CD8-positive, alpha-beta memory T cell (primary cell): ENCODE measurements at regions not wholly inside any gene's neighbourhood (a gene's known extent, or its start where the extent isn't known, plus 50 kb on each side); places are given as distances from the start of the nearest gene placed in this dataset.
A peak's percentile ranks its signal among the peaks of the same experiment; 100 is the strongest.

Source experiments
- CTCF ChIA-PET: fragments of 350-600 bp; sonication (Branson Sonifier 250); formaldehyde crosslinking; loops from one replicate; lab custom pipeline; 2021; ENCODE audit warnings: antibody characterized with exemption; lab: Charles Lee
- POLR2A ChIA-PET: fragments of 350-600 bp; sonication (Branson Sonifier 250); formaldehyde crosslinking; loops from one replicate; lab custom pipeline; 2021; ENCODE audit warnings: antibody characterized with exemption; lab: Charles Lee
- DNase-seq, 5 donors: peaks; one replicate each; pipeline versions ENCODE4 v3.0.0 to v3.0.0-alpha.2; 2020 to 2022; ENCODE audit warnings: mixed read lengths in 1 of 5
- H3K27ac ChIP-seq: one replicate; pipeline ENCODE4 v1.7.0; 2013; ENCODE audit warnings: low read depth, mild to moderate bottlenecking, low read length, moderate library complexity
- H3K27me3 ChIP-seq: 2 replicates; pipeline ENCODE4 v1.7.0; 2013; ENCODE audit warnings: low read length, mild to moderate bottlenecking; ENCODE audit not compliant: insufficient read depth, poor library complexity, severe bottlenecking
- H3K36me3 ChIP-seq: 2 replicates; pipeline ENCODE4 v1.7.0; 2013; ENCODE audit warnings: mild to moderate bottlenecking, low read length, moderate library complexity; ENCODE audit not compliant: insufficient read depth
- H3K4me1 ChIP-seq: 2 replicates; pipeline ENCODE4 v1.7.0; 2013; ENCODE audit warnings: mild to moderate bottlenecking, low read length, moderate library complexity; ENCODE audit not compliant: insufficient read depth
- H3K4me3 ChIP-seq: 2 replicates; pipeline ENCODE4 v1.7.0; 2013; ENCODE audit warnings: mild to moderate bottlenecking, low read length
- H3K9me3 ChIP-seq: 2 replicates; pipeline ENCODE4 v1.7.0; 2013; ENCODE audit warnings: mild to moderate bottlenecking, low read length
- H3K27ac Mint-ChIP-seq, 8 donors: one replicate each; pipeline ENCODE4 v1.8.0; 2020 to 2021; ENCODE audit warnings: mixed read lengths in 8 of 8, mild to moderate bottlenecking in 6 of 8, inconsistent platforms in 3 of 8, moderate library complexity in 3 of 8
- H3K27me3 Mint-ChIP-seq, 2 donors: one replicate each; pipeline ENCODE4 v1.8.0; 2020 to 2021; ENCODE audit warnings: mixed read lengths in 2 of 2, mild to moderate bottlenecking in 1 of 2, moderate library complexity in 1 of 2
- H3K36me3 Mint-ChIP-seq, 3 donors: one replicate each; pipeline ENCODE4 v1.8.0; 2020 to 2021; ENCODE audit warnings: mixed read lengths in 3 of 3, inconsistent platforms in 1 of 3, mild to moderate bottlenecking in 1 of 3
- H3K4me1 Mint-ChIP-seq, 3 donors: one replicate each; pipeline ENCODE4 v1.8.0; 2020 to 2021; ENCODE audit warnings: mixed read lengths in 3 of 3, inconsistent platforms in 1 of 3, mild to moderate bottlenecking in 1 of 3
- H3K4me3 Mint-ChIP-seq, 7 donors: one replicate each; pipeline ENCODE4 v1.8.0; 2020 to 2021; ENCODE audit warnings: mixed read lengths in 7 of 7, mild to moderate bottlenecking in 6 of 7, moderate library complexity in 4 of 7, inconsistent platforms in 2 of 7
- H3K9me3 Mint-ChIP-seq, 5 donors: one replicate each; pipeline ENCODE4 v1.8.0; 2020 to 2022; ENCODE audit warnings: mixed read lengths in 5 of 5, mild to moderate bottlenecking in 3 of 5, moderate library complexity in 2 of 5, inconsistent platforms in 1 of 5

DNA sequence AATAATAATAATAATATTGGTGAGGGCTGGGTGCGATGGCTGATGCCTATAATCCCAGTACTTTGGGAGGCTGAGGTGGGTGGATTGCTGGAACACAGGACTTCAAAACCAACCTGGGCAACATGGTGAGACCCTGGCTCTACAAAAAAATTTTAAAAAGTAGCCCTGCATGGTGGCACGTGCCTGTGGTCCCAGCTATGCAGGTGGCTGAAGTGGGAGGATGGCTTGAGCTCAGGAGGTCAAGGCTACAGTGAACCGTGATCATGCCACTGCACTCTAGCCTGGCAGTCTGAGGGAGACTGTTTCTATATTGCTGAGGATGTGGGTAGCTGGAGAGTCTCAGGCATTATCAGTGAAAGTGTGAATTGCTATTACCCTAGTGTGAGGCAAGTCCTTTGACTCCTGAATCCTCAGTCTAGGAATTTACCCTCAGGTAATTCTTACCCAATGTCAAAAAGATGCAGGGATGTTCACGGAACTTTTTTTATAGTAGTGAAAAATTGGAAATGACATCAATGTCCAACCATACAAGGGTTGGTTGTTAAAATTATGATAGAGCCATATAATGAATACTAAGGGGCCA lies 61.8 kb upstream of the RPL11 start:
- no peak overlapping the region for H3K4me3 ChIP-seq
- ChIA-PET POLR2A (interaction anchor here (0.7 to 1.0 kb wide), 2 partner anchors 9 to 316 kb away, joined by 3 read pairs; no protein-coding TSS in a partner anchor), CTCF (interaction anchor here (2.0 to 12.5 kb wide), 5 partner anchors 10 to 133 kb away, joined by 6 to 341 read pairs (median 120); partner anchors contain the start of gene ID3)
- Mint-ChIP-seq H3K4me3 (peak overlapping the region in 1 of 7 donors; percentile 32), H3K27ac (no peak overlapping the region), H3K27me3 (no peaks in the 10 kb centered on the region), H3K4me1 (peaks cover 23 to 40% (median 31%) of the 10 kb centered on the region in 3 donors), H3K36me3 (peaks cover 0 to 2% (median 0%) of the 10 kb centered on the region in 3 donors), H3K9me3 (peaks cover 0 to 1% (median 0%) of the 10 kb centered on the region in 5 donors)
- H3K27ac ChIP-seq: no peak overlapping the region
- no peaks in the 10 kb centered on the region for H3K9me3 ChIP-seq
- H3K27me3 ChIP-seq: no peaks in the 10 kb centered on the region
- peaks cover 24% of the 10 kb centered on the region for H3K4me1 ChIP-seq
- DNase-seq: no peak
- no peaks in the 10 kb centered on the region for H3K36me3 ChIP-seq

DNA sequence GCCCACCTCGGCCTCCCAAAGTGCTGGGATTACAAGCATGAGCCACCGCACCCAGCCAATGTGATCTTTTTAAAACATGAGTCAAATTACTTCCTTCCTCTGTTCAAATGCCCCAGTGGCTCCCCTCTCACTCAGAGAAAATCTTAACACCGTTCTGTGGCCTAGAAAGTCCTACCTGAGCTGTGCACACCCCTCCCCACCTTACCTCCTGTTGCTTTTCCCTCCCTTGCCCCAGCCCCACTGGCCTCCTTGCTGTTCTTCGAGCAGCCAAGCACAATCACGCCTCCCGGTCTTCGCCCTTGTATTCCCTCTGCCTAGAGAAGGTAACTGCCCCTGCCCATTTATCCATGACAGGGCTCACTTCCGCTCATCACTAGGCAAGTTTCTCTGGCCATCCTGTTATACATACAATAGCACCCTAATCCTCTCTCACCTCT lies 62.6 kb upstream of the RPL11 start:
- POLR2A ChIA-PET: interaction anchor here (1.0 kb wide), 1 partner anchor 8 kb away, joined by 3 read pairs; no protein-coding TSS in a partner anchor
- Mint-ChIP-seq H3K27ac (peak overlapping the region; percentile 1 to 85 (median 16)), H3K4me3 (peak overlapping the region in 5 of 7 donors; percentile 12 to 75 (median 49)), H3K4me1 (peaks cover 21 to 39% (median 30%) of the 10 kb centered on the region in 3 donors), H3K9me3 (peaks cover 0 to 1% (median 0%) of the 10 kb centered on the region in 5 donors), H3K36me3 (peaks cover 0 to 2% (median 0%) of the 10 kb centered on the region in 3 donors), H3K27me3 (no peaks in the 10 kb centered on the region)
- peaks cover 26% of the 10 kb centered on the region for H3K4me1 ChIP-seq
- no peaks in the 10 kb centered on the region for H3K36me3 ChIP-seq
- no peaks in the 10 kb centered on the region for H3K9me3 ChIP-seq
- DNase-seq: no peak
- H3K4me3 ChIP-seq: peak overlapping the region; percentile 15
- CTCF ChIA-PET: interaction anchor here (0.8 kb wide), 1 partner anchor 8 kb away, joined by 3 read pairs; no protein-coding TSS in a partner anchor
- H3K27ac ChIP-seq: no peak overlapping the region
- H3K27me3 ChIP-seq: no peaks in the 10 kb centered on the region

DNA sequence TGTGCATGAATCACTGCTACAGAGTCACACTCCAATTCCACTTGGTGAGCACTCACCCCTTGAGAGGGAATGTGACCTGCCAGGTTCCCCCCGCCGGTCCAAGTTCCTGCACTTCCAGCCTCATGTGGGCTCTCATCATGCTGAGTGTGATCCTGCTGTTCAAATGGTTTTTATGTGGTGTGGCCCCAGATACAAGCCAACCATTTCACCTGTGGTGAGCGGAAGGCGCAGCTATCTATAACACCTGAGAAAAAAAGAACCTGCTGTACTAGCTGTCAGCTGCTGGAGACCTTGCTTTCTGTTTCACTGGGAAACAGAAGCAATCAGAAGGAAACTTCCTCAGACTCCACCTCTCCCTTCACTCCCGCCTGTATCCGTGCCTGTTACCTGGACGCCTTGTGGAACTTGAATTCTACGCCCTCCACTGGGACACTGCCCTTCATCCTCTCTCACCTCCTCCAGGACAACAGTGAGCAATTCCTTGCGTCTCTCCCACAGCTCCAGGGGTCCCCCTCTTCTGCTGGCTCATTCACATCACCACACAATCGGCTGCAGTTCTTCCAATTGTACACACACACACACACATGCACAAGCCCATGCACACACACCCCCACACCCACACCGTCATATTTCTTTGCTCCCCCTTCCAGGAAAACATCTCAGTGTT lies 64.4 kb upstream of the RPL11 start:
- peak in 1 of 5 donors; percentile 68 for DNase-seq
- H3K4me3 ChIP-seq: peak overlapping the region; percentile 52
- ChIA-PET POLR2A (interaction anchor here (0.6 kb wide), 1 partner anchor 10 kb away, joined by 3 read pairs; no protein-coding TSS in a partner anchor), CTCF (interaction anchor here (0.8 to 2.0 kb wide), 8 partner anchors 8 to 130 kb away, joined by 3 to 8 read pairs (median 4); no protein-coding TSS in a partner anchor)
- no peaks in the 10 kb centered on the region for H3K9me3 ChIP-seq
- H3K4me1 ChIP-seq: peaks cover 39% of the 10 kb centered on the region
- Mint-ChIP-seq H3K27me3 (no peaks in the 10 kb centered on the region), H3K36me3 (peaks cover 0 to 2% (median 0%) of the 10 kb centered on the region in 3 donors), H3K4me1 (peaks cover 28 to 50% (median 41%) of the 10 kb centered on the region in 3 donors), H3K27ac (peak overlapping the region; percentile 65 to 95 (median 86)), H3K9me3 (peaks cover 0 to 1% (median 0%) of the 10 kb centered on the region in 5 donors), H3K4me3 (peak overlapping the region; percentile 75 to 94 (median 85))
- no peak overlapping the region for H3K27ac ChIP-seq
- no peaks in the 10 kb centered on the region for H3K27me3 ChIP-seq
- H3K36me3 ChIP-seq: no peaks in the 10 kb centered on the region

DNA sequence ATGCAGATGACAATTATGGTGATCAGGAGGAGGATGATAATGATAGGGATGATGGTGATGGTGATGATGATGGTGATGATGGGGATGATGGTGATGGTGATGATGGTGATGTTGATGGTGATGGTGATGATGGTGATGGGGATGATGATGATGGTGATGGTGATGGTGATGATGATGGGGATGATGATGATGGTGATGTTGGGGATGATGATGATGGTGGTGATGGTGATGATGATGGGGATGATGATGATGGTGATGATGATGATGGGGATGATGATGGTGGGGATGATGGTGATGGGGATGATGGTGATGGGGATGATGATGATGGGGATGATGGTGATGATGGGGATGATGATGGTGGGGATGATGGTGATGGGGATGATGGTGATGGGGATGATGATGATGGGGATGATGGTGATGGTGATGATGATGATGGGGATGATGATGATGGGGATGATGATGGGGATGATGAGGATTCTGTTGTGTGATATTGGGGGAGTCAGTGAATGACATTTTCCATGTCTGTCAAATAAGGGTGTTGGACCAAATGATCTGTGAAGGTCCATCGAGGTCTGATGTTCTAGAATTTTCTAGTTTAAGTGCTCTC lies 65.6 kb upstream of the RPL11 start:
- peaks cover 0 to 2% (median 0%) of the 10 kb centered on the region in 3 donors for H3K36me3 Mint-ChIP-seq
- no peaks in the 10 kb centered on the region for H3K27me3 ChIP-seq
- H3K36me3 ChIP-seq: no peaks in the 10 kb centered on the region
- POLR2A ChIA-PET: no interaction called here
- H3K4me3 ChIP-seq: no peak overlapping the region
- H3K27me3 Mint-ChIP-seq: no peaks in the 10 kb centered on the region
- peaks cover 37 to 60% (median 53%) of the 10 kb centered on the region in 3 donors for H3K4me1 Mint-ChIP-seq
- no peaks in the 10 kb centered on the region for H3K9me3 ChIP-seq
- CTCF ChIA-PET: interaction anchor here (0.7 to 1.9 kb wide), 5 partner anchors 9 to 71 kb away, joined by 3 to 8 read pairs (median 3); no protein-coding TSS in a partner anchor
- peaks cover 0 to 1% (median 0%) of the 10 kb centered on the region in 5 donors for H3K9me3 Mint-ChIP-seq
- H3K4me1 ChIP-seq: peaks cover 50% of the 10 kb centered on the region
- H3K27ac Mint-ChIP-seq: peak overlapping the region in 2 of 8 donors; percentile 47 to 68
- peak overlapping the region in 2 of 7 donors; percentile 27 to 92 for H3K4me3 Mint-ChIP-seq
- no peak overlapping the region for H3K27ac ChIP-seq
- DNase-seq: no peak

DNA sequence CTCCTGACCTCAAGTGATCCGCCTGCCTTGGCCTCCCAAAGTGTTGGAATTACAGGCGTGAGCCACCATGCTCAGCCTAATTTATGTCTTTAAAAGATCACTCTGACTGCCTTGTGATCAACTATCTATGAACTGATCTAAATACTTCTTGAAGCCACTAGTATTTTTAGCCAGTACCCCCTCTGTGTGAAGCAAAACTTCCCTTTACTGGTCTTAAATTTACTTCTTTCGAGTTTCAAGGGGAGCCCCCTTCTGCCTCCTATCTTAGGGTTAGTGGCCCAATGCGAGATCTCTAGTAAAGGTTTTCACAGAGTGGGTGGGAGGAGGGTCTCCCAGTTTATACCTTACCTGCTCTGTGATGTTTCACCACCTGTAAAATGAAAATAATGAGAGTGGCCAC lies 66.1 kb upstream of the RPL11 start:
- H3K4me1 ChIP-seq: peaks cover 56% of the 10 kb centered on the region
- no peaks in the 10 kb centered on the region for H3K36me3 ChIP-seq
- peak overlapping the region in 1 of 8 donors; percentile 68 for H3K27ac Mint-ChIP-seq
- peaks cover 0 to 2% (median 0%) of the 10 kb centered on the region in 3 donors for H3K36me3 Mint-ChIP-seq
- peaks cover 0 to 1% (median 0%) of the 10 kb centered on the region in 5 donors for H3K9me3 Mint-ChIP-seq
- no peaks in the 10 kb centered on the region for H3K27me3 Mint-ChIP-seq
- peaks cover 43 to 66% (median 59%) of the 10 kb centered on the region in 3 donors for H3K4me1 Mint-ChIP-seq
- no peak overlapping the region for H3K4me3 ChIP-seq
- ChIA-PET POLR2A (interaction anchor here (1.7 kb wide), 1 partner anchor 71 kb away, joined by 4 read pairs; no protein-coding TSS in a partner anchor), CTCF (interaction anchor here (0.7 to 1.6 kb wide), 3 partner anchors 9 to 22 kb away, joined by 3 to 5 read pairs (median 3); no protein-coding TSS in a partner anchor)
- DNase-seq: no peak
- H3K27me3 ChIP-seq: no peaks in the 10 kb centered on the region
- H3K4me3 Mint-ChIP-seq: no peak overlapping the region
- H3K9me3 ChIP-seq: no peaks in the 10 kb centered on the region
- no peak overlapping the region for H3K27ac ChIP-seq

DNA sequence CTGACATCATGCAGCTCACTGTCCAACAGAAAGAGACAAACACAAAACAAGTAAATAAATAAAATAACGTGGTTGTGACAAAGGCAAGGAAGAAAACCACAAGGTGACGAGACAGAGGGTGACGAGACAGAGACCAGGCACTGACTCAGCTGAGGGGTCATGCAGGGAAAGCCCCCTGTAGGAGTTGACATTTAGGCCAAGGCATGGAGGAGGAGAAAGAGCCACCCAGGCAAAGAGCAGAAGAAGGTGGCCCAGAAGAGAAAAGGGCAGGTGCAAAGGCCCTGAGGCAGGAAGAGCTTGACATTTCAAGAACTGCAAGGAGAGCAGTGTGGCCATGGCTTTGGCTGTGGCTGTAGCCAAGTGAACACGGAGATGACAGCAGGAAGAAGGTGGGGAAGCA lies 65.1 kb upstream of the ID3 start:
- H3K27ac ChIP-seq: no peak overlapping the region
- peak overlapping the region in 4 of 7 donors; percentile 3 to 60 (median 18) for H3K4me3 Mint-ChIP-seq
- DNase-seq: no peak

DNA sequence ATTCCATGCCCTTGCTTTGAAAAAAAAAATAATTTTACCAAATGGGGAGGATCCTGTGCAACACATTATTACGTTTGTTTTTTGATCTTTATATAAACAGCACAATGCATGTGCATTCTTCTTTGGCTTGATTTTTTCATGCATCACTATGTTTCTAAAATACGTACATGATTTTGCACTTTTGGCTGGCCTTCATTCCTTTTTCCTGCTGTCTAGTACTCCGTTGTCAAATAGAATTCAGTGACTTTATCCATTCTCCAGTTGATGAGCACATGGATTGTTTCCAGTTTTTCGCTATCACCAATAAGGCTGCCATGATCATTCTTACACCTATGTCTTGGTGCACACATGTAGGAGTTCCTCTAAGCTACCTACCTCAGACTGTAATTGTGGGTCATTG lies 63.0 kb upstream of the ID3 start:
- Mint-ChIP-seq H3K4me3 (peak overlapping the region in 2 of 7 donors; percentile 3 to 38), H3K27ac (peak overlapping the region in 5 of 8 donors; percentile 11 to 75 (median 43)), H3K27me3 (no peaks in the 10 kb centered on the region), H3K9me3 (peaks cover 0 to under 1% (median 0%) of the 10 kb centered on the region in 5 donors), H3K36me3 (peaks cover 0 to under 1% (median 0%) of the 10 kb centered on the region in 3 donors), H3K4me1 (peaks cover 54 to 80% (median 72%) of the 10 kb centered on the region in 3 donors)
- ChIA-PET CTCF (interaction anchor here (0.6 to 6.7 kb wide), 6 partner anchors 12 to 216 kb away, joined by 3 to 100 read pairs (median 10); no protein-coding TSS in a partner anchor), POLR2A (interaction anchor here (3.3 kb wide), 1 partner anchor 67 kb away, joined by 30 read pairs; no protein-coding TSS in a partner anchor)
- Histone ChIP-seq H3K27ac (no peak overlapping the region), H3K27me3 (no peaks in the 10 kb centered on the region), H3K4me3 (no peak overlapping the region), H3K36me3 (no peaks in the 10 kb centered on the region), H3K4me1 (peaks cover 72% of the 10 kb centered on the region), H3K9me3 (no peaks in the 10 kb centered on the region)
- no peak for DNase-seq

More for the DNA sequence above, 65.1 kb upstream of the ID3 start:
- no peaks in the 10 kb centered on the region for H3K27me3 Mint-ChIP-seq
- ChIA-PET CTCF (interaction anchor here (0.5 to 1.8 kb wide), 4 partner anchors 9 to 277 kb away, joined by 3 to 5 read pairs (median 4); no protein-coding TSS in a partner anchor), POLR2A (interaction anchor here (0.6 to 1.7 kb wide), 2 partner anchors 11 to 69 kb away, joined by 4 read pairs; no protein-coding TSS in a partner anchor)
- H3K4me3 ChIP-seq: no peak overlapping the region
- peaks cover 61% of the 10 kb centered on the region for H3K4me1 ChIP-seq
- peaks cover 0 to 2% (median 0%) of the 10 kb centered on the region in 3 donors for H3K36me3 Mint-ChIP-seq
- peaks cover 52 to 75% (median 67%) of the 10 kb centered on the region in 3 donors for H3K4me1 Mint-ChIP-seq
- no peaks in the 10 kb centered on the region for H3K27me3 ChIP-seq
- H3K27ac Mint-ChIP-seq: peak overlapping the region in 7 of 8 donors; percentile 15 to 77 (median 58)
- peaks cover 0 to 1% (median 0%) of the 10 kb centered on the region in 5 donors for H3K9me3 Mint-ChIP-seq
- no peaks in the 10 kb centered on the region for H3K9me3 ChIP-seq
- no peaks in the 10 kb centered on the region for H3K36me3 ChIP-seq
